Muscle of arm (tissue), 1 donor: ENCODE measurements at regions not wholly inside any gene's neighbourhood (a gene's known extent, or its start where the extent isn't known, plus 50 kb on each side); places are given as distances from the start of the nearest gene placed in this dataset.

Experiments used
- DNase-seq: peaks from one replicate; pipeline ENCODE4 v3.0.0-alpha.2; 2013

DNA sequence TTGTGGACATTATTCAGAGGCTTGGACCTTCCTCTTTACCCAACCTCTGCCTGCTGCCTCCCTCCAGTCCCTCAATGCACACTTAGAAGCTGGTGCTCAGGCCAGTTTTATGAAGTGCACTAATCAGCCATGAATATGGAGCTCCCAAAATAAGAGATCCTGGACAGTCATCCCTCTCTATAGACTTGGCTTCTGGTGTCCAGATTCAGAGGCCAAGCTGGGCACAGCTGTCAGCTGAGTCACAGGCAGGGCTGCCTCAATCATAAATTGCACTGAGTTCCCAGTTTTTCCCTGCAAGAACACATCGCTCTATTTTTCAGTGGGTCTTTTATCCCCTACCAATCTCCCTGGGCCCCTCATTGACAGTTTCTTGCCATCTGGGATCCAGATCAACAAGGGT is 161.7 kb upstream of the CADM1 start:
- no peak for DNase-seq

DNA sequence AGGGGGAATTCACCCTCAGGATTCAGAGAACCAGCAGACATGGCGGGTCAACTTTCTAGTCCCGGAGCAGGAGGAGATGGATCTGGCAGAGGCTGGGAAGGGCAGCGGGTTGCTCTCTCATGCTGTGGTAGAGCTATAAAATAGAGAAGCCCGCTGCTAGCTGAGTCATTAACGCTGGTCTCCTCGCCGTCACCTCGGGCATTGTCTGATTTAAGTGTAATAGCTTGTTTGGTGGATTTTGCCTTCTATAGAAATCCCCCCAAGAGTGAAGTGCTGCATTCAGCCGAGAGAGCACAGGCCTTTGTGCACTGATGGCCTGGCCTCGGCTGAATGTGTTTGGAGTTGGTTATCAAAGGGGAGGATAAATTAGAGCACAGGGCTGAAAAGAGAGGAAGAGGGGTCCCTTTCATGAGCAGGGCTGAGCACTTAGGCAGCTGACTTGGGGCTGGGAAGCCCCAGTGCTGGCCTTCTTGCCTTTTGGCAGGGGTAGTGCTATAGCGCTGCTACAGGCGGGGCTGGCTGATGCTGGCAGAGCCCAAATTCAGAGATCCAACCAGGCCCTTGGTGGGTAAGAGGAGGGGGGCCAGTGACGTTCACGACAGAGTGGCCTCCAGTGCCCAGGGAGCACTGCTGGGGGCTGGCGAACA is 161.1 kb upstream of the CADM1 start:
- DNase-seq, result no peak

DNA sequence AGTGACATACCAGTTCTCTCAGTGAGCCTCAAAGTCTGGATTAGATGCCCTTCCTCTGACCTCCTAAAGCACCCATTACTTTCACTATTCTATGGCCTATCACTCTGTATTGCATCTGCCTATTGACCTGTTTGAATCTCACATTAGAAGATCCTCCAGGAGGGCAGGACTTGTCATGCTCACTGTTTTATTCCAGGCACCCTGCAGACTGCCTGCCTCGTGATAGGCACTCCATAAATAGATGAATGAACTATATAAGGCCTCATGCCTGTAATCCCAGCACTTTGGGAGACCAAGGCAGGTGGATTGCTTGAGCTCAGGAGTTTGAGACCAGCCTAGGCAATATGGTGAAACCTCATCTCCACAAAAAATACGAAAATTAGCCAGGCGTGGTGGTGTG is 160.1 kb upstream of the CADM1 start:
- DNase-seq, result no peak

DNA sequence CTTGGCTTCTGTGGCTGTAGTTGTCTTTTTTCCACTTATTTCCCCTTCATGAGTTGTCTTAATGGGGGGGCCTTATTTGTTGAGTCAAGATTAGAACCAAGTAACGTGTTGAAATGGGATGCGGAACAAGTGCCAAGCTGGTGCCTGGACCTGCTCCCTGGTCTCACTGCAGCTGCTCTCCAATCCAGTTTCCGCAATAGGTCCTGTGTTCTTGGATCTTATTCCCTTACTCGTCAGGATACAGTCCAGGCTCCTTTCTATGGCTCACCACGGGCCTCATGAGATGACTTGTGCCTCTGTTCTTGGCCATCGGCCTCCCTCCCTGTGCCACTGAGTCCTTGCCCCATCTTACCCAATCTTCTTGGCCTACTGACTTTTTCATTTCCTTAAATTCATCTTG is 159.6 kb upstream of the CADM1 start:
- DNase-seq, result no peak

DNA sequence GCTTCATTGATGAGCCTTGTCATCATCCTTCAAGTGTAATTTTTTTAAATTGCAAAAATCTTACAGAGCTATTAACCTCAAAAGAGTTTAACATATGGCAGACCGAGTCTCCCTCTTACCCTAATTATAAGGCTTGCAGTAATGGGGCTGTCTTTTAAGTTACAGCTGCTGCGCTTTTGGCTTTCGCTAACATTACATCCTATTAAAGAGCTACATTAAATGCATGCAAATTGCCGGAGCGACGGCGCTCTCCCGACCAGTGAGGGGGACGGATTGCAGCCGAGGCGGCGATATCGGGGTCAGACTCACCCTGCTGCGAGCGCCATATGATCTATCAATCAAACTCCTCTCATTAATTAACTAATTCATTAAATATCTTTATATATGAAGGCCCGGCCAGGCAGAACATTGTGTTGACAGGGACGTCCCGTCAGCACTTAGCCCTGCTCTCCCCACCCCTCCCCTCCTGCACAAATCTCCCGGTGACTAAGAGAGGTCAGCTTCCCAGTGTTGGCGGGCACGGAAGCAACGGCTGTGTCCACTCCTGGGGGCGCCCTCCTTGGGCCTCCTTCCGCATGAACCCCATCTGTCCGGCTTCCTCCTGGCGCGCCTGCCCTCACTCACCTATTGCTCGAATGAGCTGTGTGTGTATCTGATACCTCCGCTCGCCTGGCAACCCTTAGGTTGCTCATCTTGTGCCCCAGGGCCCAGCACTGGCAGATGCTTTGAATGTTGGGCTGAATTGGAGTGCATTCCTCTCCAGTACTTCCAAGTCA is 156.0 kb upstream of the CADM1 start:
- DNase-seq, result no peak

DNA sequence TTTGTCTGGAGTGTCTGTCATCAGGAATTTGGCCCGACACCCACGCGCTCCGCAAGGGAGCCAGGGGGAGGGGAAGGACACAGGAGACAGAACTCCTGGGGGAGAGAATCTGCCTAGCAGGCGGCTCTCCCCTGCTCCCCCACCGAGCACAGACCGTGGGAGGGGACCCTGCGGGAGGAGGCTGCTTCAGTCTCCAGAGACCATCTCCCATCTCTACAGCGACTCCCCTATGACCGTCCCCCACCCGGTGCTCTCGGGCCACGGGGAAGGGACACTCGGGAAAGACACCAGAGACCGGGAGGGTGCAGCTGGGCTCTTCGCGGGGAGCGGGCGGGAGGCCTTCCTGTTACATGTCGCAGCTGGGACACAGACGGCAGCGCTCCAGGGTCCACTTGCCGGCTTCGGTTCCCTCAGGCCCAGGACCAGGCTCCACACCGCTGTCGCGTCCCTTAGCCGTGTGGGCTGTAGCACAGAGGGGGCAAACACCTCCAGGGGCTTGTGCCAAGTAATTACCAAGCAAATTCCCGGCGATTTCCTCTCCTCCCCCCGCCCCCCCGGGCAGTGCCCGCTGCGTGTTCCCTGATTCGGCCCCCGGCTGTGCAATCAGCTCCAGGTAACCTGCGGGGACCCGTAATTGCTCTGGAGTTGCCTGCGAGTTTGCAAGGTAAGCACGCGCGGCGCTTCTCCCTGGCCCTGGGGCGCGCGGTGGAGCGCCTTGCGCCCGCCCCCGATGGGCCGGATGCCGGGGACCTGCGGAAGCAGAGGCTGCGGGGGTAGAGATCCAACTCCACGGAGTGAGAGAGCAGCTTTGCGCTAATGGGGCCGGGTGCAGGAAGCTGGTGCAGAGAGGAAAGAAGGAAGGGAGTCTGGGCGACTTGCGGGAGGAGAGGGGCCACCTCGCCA is 155.1 kb upstream of the CADM1 start:
- peak; percentile 39 for DNase-seq

DNA sequence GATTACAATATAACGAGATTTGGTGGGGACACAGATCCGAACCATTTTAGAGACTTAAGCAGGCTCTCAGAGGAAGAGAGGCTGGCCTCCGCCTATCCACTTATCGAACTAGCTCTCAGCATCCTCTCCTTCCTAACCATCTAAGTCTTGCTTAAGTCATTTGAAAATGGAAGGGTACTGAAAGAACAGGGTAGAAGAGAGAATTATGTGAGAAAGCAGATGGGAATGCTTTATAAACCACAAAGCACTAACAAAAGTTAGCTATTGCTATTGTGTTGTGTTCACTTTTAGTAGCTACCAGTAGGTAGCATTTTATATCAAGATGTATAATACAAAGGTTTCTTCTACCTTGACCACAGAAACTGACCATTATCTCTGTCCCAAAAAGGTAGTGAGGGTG is 153.4 kb upstream of the CADM1 start:
- DNase-seq, result no peak

DNA sequence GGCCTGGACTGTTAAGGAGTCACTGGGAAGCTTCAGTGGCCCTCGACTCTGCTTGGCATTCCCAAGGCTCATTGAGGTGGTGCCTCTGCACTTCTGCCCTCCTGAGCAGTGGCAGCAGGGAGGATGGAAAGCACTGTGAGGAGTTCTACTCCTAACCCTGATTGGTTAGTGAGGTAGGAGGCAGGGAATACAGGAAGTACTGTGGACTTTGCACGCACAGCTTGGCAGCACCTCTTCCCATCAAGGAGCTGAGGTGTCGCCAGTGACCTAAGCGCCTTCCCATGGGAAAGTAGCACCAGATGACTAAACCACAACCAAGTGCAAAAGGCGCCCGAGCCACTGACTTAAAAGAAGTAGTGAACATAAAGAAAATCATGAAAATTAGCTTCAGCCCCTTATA is 152.5 kb upstream of the CADM1 start:
- no peak for DNase-seq

DNA sequence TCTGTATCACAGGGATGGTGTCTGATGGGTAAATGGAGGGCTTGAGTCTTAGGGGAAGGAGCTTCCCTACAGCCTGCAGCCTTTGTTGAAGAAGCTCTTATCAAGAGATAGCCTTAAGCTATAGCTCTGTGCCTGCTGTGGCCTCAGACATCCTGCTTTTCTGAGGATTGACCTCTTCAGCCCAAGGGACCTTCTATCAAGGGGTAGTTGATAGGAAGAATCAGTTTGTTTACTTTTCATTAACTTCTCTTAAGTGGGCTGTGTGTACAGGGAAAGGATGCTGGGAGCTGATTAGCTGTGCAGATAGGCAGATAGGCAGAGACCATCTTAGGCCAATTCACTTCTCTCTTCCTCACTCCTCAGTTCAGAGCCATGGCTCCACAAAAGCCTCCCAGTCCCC is 151.8 kb upstream of the CADM1 start:
- no peak for DNase-seq

DNA sequence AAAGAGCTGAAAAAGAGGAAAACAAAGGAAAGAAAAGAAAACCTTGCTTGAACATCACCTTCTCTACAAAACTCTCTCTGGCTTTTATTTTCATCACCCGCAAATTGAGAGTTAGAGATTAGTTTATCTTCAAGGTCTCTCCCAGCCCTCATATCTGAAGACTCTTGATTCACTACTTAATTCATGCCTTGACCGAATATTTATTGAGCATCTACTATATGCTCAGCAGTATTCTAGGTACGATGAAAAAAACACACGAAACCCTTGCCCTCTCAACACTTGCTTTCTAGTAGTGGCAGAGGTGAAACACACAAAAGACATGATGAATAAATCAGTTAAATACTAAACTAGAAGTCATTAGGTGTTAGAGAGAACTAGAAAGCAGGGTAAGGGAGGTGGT is 150.6 kb upstream of the CADM1 start:
- DNase-seq, result no peak

DNA sequence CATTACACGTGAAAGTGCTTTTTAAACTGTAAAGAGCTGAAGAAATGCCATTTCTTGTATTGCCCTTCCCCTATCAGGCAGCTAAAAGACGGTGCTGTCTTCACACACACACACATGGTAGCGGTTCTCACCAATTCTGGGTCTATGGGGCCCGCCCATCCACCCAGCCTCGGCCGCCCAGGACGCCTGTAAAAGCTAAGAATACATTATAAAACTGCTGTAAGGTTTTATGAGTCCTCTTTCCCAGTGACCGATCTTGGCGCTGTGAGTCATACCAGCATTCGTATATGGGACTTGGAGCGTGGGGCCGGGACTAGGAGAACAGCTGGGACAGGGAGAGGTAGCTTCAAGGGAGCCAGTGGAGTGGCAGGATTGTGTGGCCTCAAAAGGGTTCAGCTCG is 149.7 kb upstream of the CADM1 start:
- DNase-seq, result no peak

DNA sequence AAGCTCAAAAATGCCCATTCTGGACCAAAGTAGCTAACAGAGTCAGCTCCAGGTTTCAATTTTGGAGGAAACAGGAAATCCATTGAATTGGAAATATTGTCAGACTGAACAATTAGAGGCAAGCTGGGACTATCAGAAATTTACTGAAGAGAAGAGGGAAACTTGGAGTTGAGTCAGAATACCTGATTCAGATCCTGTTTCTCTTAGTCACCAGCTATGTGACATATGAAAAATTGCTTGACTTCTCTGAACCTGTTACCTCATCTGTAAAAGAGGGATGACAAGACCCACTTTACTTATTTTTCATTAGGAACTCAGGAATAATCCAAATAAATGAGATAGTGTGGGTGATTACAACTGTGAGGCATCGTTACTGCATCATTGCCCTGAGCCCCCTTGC is 148.9 kb upstream of the CADM1 start:
- no peak for DNase-seq

DNA sequence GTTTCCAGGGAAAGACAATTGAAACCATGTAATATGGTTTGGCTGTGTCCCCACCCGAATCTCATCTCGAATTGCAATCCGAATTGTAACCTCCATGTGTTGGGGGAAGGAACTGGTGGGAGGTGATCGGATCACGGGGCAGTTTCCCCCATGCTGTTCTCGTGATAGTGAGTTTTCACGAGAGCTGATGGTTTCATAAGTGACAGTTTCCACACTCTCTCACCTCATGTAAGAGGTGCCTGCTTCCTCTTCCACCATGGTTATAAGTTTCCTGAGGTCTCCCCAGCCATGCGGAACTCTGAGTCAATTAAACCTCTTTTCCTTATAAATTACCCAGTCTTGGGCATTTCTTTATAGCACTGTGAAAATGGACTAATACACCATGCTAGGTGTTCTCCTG is 148.3 kb upstream of the CADM1 start:
- no peak for DNase-seq

DNA sequence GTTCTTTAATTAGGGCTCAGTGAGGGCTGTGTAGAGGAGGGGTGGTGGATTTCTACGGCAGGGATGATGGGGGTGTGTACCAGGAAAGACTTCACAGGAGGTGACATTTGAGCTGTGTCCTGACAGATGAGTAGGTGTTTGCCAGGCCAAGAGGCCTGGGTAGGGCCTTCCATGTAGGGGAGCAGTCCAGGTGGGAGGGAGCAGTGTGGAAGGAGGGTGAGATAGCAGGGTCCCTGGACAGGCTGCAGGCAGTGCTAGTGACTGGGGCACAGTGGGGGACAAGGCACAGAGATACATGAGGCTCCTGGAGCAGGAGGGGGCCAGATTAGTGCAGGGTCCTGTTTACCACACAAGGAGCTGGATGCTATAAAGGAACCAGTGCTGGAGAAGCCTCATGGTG is 147.9 kb upstream of the CADM1 start:
- DNase-seq, result no peak

DNA sequence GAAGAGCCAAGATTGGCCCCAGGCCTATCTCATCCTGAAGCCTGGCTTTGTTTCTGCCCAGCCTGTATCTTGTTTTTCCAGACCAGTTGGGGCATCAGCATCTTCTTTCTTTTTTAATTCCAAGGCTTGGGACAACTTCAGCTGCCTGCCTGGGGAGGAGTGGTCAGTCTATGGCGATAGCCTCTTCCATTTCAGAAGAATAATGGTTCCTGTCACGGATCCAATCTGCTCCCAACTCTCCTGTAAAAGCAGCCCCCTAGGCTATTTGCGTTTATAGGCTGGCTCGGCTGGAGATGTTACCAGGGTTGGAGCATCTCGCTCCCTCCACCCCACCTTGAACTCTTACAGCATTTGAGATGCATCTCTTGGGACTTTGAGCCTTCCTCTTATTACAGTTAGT is 145.2 kb upstream of the CADM1 start:
- DNase-seq, result no peak

DNA sequence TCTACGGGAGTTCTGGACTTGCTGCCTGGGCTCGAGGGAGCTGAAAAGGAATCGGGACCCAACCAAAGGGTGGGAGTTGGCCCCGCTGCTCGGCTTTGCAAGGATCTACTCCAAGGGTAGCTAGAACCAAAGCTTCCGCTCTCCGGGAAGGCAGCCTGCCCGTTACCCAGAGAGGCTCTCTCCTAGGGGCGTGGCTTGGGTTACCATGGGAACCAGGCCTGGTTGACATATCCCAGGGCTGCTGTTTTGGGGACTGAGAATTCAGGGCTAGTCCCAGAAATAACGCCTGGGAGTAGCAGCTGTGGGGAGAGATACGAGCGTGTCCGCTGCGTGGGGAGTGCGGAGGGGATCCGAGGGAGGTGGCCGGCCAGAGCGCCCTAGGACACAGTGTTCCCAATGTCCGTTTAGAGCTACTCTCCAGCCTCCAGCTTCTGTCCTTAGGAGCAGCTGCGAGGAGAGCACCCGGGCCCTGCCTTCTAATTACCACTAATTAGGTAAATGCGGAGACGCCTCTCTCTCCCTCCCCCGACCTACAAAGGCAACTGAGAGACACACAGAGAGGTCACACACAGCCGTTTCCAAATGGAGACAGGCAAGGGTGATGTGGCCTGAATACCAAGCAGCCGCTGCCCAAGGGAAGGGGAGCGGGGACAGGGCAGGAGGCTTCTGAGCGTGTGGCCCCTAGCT is 141.6 kb upstream of the CADM1 start:
- DNase-seq, result no peak

DNA sequence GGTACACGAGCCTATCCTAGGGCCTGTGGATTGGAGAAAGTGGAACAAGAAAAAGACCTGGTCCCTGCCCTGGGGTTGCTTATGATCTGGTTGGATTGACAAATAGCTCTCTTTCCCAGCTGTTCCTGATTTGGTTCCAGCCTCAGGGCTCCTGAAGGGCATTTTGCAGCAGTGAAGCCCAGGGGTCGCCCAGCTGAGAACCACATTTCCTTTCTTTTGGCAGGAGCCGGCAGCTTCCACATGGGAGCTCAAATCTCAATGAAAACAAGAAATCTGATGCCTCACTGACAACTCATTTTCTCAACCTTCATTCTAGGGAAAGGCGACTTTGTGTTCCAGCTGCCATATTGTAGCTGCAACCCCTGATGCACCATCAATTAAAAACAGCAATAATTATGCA is 140.6 kb upstream of the CADM1 start:
- DNase-seq, result no peak

DNA sequence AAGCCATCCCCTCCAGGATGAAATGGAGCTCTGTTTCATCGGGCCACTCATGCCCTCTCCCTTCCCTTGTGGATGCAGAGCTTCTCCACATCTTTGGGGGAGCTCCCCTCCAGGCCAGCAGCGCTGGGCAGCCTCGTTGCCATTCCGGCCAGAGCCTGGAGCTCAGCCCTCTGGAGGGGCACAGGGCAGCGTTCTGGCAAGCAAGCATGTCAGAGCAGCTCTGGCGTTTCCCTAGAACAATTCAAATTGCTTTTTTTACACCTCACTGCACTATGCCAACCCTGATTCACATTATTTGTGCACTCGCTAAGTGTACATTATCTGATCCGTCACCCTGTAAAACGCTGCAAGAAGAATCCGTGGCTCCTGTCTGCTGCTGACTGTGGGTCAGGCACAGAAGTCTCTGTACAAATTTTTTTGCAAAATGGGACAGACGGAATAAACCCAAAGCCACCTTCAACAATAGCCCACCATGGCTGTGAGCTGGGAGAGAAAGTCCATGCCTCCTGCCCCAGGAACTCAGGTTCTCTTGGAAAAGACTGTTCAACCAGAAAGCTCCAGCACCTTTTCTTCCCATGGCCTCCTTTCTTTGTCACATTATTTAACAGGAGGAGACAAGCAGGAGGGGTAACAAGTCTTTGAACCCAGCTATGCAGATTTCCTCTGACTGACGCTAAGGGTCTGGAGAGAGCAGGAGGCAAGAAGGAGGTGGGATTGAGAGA is 139.5 kb upstream of the CADM1 start:
- no peak for DNase-seq

DNA sequence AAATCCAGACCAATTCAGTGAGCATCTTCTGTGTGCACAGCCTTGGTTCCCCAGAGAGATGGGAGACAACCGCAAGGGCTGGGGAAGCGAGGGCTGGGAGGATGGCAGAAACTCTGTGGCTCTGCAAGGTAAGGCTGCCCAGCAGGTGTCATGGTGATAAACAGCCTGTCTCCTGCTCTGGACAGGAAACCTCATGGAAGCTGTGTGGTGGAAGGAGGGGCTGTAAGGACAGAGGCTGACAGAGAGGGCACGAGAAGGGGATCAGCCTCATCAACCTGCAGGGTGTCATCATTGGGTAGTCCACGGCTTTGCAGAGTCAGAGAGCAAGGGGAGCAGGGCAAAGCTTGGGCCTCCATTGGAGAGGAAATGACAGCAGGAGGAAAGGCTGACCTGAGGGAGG is 138.4 kb upstream of the CADM1 start:
- DNase-seq, result no peak

DNA sequence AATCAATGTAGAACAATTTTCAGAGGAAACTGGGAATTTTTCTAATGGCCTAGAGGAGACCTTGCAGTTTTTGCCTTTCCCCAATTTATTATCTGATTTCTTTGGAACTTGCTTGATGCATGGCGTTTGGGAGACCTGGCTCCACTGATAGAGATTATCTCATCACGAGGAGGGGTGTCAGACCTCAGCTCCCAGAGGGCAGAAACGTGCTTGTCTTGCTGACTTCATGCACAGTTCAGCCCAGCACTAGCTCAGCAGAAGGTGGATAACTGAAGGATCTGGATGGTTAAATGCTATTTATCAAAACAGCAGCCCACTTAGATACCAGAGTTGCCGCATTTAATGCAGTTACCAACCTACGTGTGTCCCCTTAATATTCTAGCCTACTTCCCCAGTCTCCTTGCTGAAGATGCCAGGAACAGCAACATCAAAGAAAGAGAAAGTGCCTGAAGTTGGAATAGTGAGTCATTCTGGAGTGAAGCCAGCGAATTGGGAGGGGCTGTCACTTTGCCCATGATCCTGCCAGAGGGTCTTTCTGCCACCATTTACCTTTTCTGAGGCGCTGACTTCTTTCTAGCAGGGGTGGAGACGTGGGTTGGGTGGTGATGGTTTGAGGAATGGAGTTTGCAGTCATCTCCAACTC is 133.5 kb upstream of the CADM1 start:
- no peak for DNase-seq
